ENCODE measurements at regions not wholly inside any gene's neighbourhood (a gene's known extent, or its start where the extent isn't known, plus 50 kb on each side); places are given as distances from the start of the nearest gene placed in this dataset.

GRCh38 chr6:19562468-19562867, 274.7 kb upstream of the ID4 start:
- TF ChIP-seq CTCF (IDR thresholded peaks at IDR 0.05; ENCODE audit: low read length) (no peak), EZH2 (optimal IDR thresholded peaks at IDR 0.05; ENCODE audit: low read depth, low read length) (no peak), EZH2phosphoT487 (IDR thresholded peaks at IDR 0.05; ENCODE audit: low read length) (no peak)

Measured in MM.1S (cell line).